ENCODE measurements at regions not wholly inside any gene's neighbourhood (a gene's known extent, or its start where the extent isn't known, plus 50 kb on each side); places are given as distances from the start of the nearest gene placed in this dataset.

- no peak for DNase-seq
These were observed 121.4 kb upstream of the DST start for GRCh38 chr6:56764081-56764566.

GRCh38 chr6:56761651-56762050 is 119.0 kb upstream of the DST start:
- no peak for DNase-seq

GRCh38 chr6:56760842-56761241 is 118.2 kb upstream of the DST start:
- no peak for DNase-seq

- DNase-seq, result no peak
These were observed 116.8 kb upstream of the DST start for GRCh38 chr6:56759521-56759920.

GRCh38 chr6:56758553-56758952 is 115.9 kb upstream of the DST start:
- DNase-seq, result no peak

GRCh38 chr6:56758120-56758519 is 115.4 kb upstream of the DST start:
- no peak for DNase-seq

- DNase-seq, result no peak
These were observed 114.9 kb upstream of the DST start for GRCh38 chr6:56757588-56757984.

GRCh38 chr6:56756791-56757587 is 114.3 kb upstream of the DST start:
- DNase-seq, result no peak

- DNase-seq, result no peak
These were observed 113.6 kb upstream of the DST start for GRCh38 chr6:56756219-56756789.

- no peak for DNase-seq
These were observed 112.4 kb upstream of the DST start for GRCh38 chr6:56755040-56755439.

GRCh38 chr6:56753811-56754210 is 111.1 kb upstream of the DST start:
- DNase-seq, result no peak

GRCh38 chr6:56752534-56752933 is 109.8 kb upstream of the DST start:
- DNase-seq, result no peak

- DNase-seq, result no peak
These were observed 109.3 kb upstream of the DST start for GRCh38 chr6:56752009-56752408.

- DNase-seq, result no peak
These were observed 108.9 kb upstream of the DST start for GRCh38 chr6:56751604-56752003.

- DNase-seq, result no peak
These were observed 108.0 kb upstream of the DST start for GRCh38 chr6:56750686-56751085.

GRCh38 chr6:56749632-56750151 is 107.0 kb upstream of the DST start:
- DNase-seq, result no peak

- DNase-seq, result no peak
These were observed 104.2 kb upstream of the DST start for GRCh38 chr6:56746767-56747504.

GRCh38 chr6:56745971-56746370 is 103.3 kb upstream of the DST start:
- DNase-seq, result no peak

GRCh38 chr6:56745081-56745480 is 102.4 kb upstream of the DST start:
- no peak for DNase-seq

GRCh38 chr6:56744528-56744927 is 101.8 kb upstream of the DST start:
- DNase-seq, result no peak

- no peak for DNase-seq
These were observed 99.6 kb upstream of the DST start for GRCh38 chr6:56742122-56742791.

GRCh38 chr6:56741472-56741871 is 98.8 kb upstream of the DST start:
- DNase-seq, result no peak

Measured in activated CD4-positive, alpha-beta T cell treated with anti-CD3 and anti-CD28 coated beads for 1 hour (primary cell).